SJSA1 (cell line): ENCODE measurements at regions not wholly inside any gene's neighbourhood (a gene's known extent, or its start where the extent isn't known, plus 50 kb on each side); places are given as distances from the start of the nearest gene placed in this dataset.

ENCODE experiments used
- DNase-seq, 2 experiments: peaks; one replicate each; pipeline ENCODE4 v3.0.0-alpha.2; 2015 to 2020; ENCODE audit warnings: low spot score in 2 of 2, low read depth in 1 of 2
- H3K27ac ChIP-seq: fragments of 250-450 bp; sonication (Bioruptor Pico); 2 replicates; pipeline ENCODE4 v1.5.1; 2020; ENCODE audit warnings: mild to moderate bottlenecking, moderate library complexity
- H3K27me3 ChIP-seq: fragments of 250-450 bp; sonication (Bioruptor Pico); replicated peaks from 2 replicates; pipeline ENCODE4 v1.5.1; 2020; ENCODE audit warnings: mild to moderate bottlenecking, moderate library complexity
- H3K36me3 ChIP-seq: fragments of 250-450 bp; sonication (Bioruptor Pico); 2 replicates; pipeline ENCODE4 v1.5.1; 2020; ENCODE audit warnings: mild to moderate bottlenecking
- H3K4me1 ChIP-seq: fragments of 250-450 bp; sonication (Bioruptor Pico); replicated peaks from 2 replicates; pipeline ENCODE4 v1.6.1; 2021; ENCODE audit warnings: mild to moderate bottlenecking
- H3K4me3 ChIP-seq: fragments of 250-450 bp; sonication (Bioruptor Pico); 2 replicates; pipeline ENCODE4 v1.5.1; 2020; ENCODE audit warnings: mild to moderate bottlenecking
- H3K9me3 ChIP-seq: fragments of 250-450 bp; sonication (Bioruptor Pico); replicated peaks from 2 replicates; pipeline ENCODE4 v1.5.1; 2020; ENCODE audit warnings: mild to moderate bottlenecking

- H3K27me3 ChIP-seq = no peaks in the 10 kb centered on the region
- no peaks in the 10 kb centered on the region for H3K4me1 ChIP-seq
- no peaks in the 10 kb centered on the region for H3K36me3 ChIP-seq
- H3K4me3 ChIP-seq = no peak overlapping the region
- DNase-seq = no peak
- H3K27ac ChIP-seq = no peak overlapping the region
- no peaks in the 10 kb centered on the region; the same call in 1 of the 2 replicates for H3K9me3 ChIP-seq
Measured at GRCh38 chr1:163523375-163524029, 201.7 kb downstream of the NUF2 start.

- no peaks in the 10 kb centered on the region for H3K36me3 ChIP-seq
- DNase-seq = no peak
- H3K4me1 ChIP-seq = no peaks in the 10 kb centered on the region
- H3K4me3 ChIP-seq = no peak overlapping the region
- H3K27me3 ChIP-seq = no peaks in the 10 kb centered on the region
- H3K27ac ChIP-seq = no peak overlapping the region
- no peaks in the 10 kb centered on the region for H3K9me3 ChIP-seq
Measured at GRCh38 chr1:163528710-163529348, 207.1 kb downstream of the NUF2 start.

GRCh38 chr1:163531345-163531744 lies 209.6 kb downstream of the NUF2 start:
- H3K27me3 ChIP-seq = no peaks in the 10 kb centered on the region
- DNase-seq = no peak
- H3K4me1 ChIP-seq = no peaks in the 10 kb centered on the region
- H3K4me3 ChIP-seq = no peak overlapping the region
- H3K27ac ChIP-seq = no peak overlapping the region
- H3K36me3 ChIP-seq = no peaks in the 10 kb centered on the region
- no peaks in the 10 kb centered on the region for H3K9me3 ChIP-seq

GRCh38 chr1:163535401-163535800 lies 213.6 kb downstream of the NUF2 start:
- H3K4me3 ChIP-seq = no peak overlapping the region
- no peaks in the 10 kb centered on the region for H3K4me1 ChIP-seq
- H3K9me3 ChIP-seq = no peaks in the 10 kb centered on the region
- no peak overlapping the region for H3K27ac ChIP-seq
- DNase-seq = no peak
- H3K36me3 ChIP-seq = no peaks in the 10 kb centered on the region
- H3K27me3 ChIP-seq = peaks cover 4% of the 10 kb centered on the region; the same call in 1 of the 2 replicates

- no peak overlapping the region for H3K4me3 ChIP-seq
- no peaks in the 10 kb centered on the region for H3K4me1 ChIP-seq
- H3K36me3 ChIP-seq = no peaks in the 10 kb centered on the region
- no peak for DNase-seq
- no peak overlapping the region for H3K27ac ChIP-seq
- no peaks in the 10 kb centered on the region for H3K9me3 ChIP-seq
- H3K27me3 ChIP-seq = peaks cover 4% of the 10 kb centered on the region; the same call in 1 of the 2 replicates
Measured at GRCh38 chr1:163535807-163536206, 214.1 kb downstream of the NUF2 start.

GRCh38 chr1:163537809-163538208 lies 216.1 kb downstream of the NUF2 start:
- peaks cover 4% of the 10 kb centered on the region; the same call in 1 of the 2 replicates for H3K27me3 ChIP-seq
- no peaks in the 10 kb centered on the region for H3K36me3 ChIP-seq
- H3K27ac ChIP-seq = no peak overlapping the region
- H3K9me3 ChIP-seq = no peaks in the 10 kb centered on the region
- DNase-seq = no peak
- H3K4me1 ChIP-seq = no peaks in the 10 kb centered on the region
- no peak overlapping the region for H3K4me3 ChIP-seq

- Histone ChIP-seq H3K4me1 (no peaks in the 10 kb centered on the region), H3K27ac (no peak overlapping the region), H3K4me3 (no peak overlapping the region), H3K36me3 (no peaks in the 10 kb centered on the region), H3K27me3 (peaks cover 4% of the 10 kb centered on the region; the same call in 1 of the 2 replicates), H3K9me3 (no peaks in the 10 kb centered on the region)
- no peak for DNase-seq
Measured at GRCh38 chr1:163538667-163539066, 216.9 kb downstream of the NUF2 start.

GRCh38 chr1:163540727-163541126 lies 219.0 kb downstream of the NUF2 start:
- no peaks in the 10 kb centered on the region for H3K36me3 ChIP-seq
- H3K4me1 ChIP-seq = no peaks in the 10 kb centered on the region
- no peak overlapping the region for H3K4me3 ChIP-seq
- H3K27me3 ChIP-seq = peaks cover 4% of the 10 kb centered on the region; the same call in 1 of the 2 replicates
- DNase-seq = no peak
- no peak overlapping the region for H3K27ac ChIP-seq
- H3K9me3 ChIP-seq = no peaks in the 10 kb centered on the region

GRCh38 chr1:163544441-163544840 lies 222.7 kb downstream of the NUF2 start:
- Histone ChIP-seq H3K4me3 (no peak overlapping the region), H3K27me3 (no peaks in the 10 kb centered on the region), H3K4me1 (no peaks in the 10 kb centered on the region), H3K9me3 (no peaks in the 10 kb centered on the region), H3K27ac (no peak overlapping the region), H3K36me3 (no peaks in the 10 kb centered on the region)
- no peak for DNase-seq

- H3K9me3 ChIP-seq = no peaks in the 10 kb centered on the region
- no peaks in the 10 kb centered on the region for H3K36me3 ChIP-seq
- no peaks in the 10 kb centered on the region for H3K4me1 ChIP-seq
- no peaks in the 10 kb centered on the region for H3K27me3 ChIP-seq
- no peak overlapping the region for H3K4me3 ChIP-seq
- H3K27ac ChIP-seq = no peak overlapping the region
- no peak for DNase-seq
Measured at GRCh38 chr1:163558162-163558561, 236.4 kb downstream of the NUF2 start.

- Histone ChIP-seq H3K27me3 (no peaks in the 10 kb centered on the region), H3K9me3 (no peaks in the 10 kb centered on the region), H3K36me3 (no peaks in the 10 kb centered on the region), H3K4me1 (no peaks in the 10 kb centered on the region), H3K27ac (no peak overlapping the region), H3K4me3 (no peak overlapping the region)
- DNase-seq = no peak
Measured at GRCh38 chr1:163561580-163562295, 240.0 kb downstream of the NUF2 start.

- H3K4me3 ChIP-seq = no peak overlapping the region
- no peak overlapping the region for H3K27ac ChIP-seq
- H3K27me3 ChIP-seq = no peaks in the 10 kb centered on the region
- no peaks in the 10 kb centered on the region for H3K9me3 ChIP-seq
- H3K36me3 ChIP-seq = no peaks in the 10 kb centered on the region
- DNase-seq = no peak
- no peaks in the 10 kb centered on the region for H3K4me1 ChIP-seq
Measured at GRCh38 chr1:163562355-163562754, 240.6 kb downstream of the NUF2 start.

GRCh38 chr1:163565166-163565565 lies 243.4 kb downstream of the NUF2 start:
- no peak overlapping the region for H3K4me3 ChIP-seq
- no peaks in the 10 kb centered on the region for H3K9me3 ChIP-seq
- H3K36me3 ChIP-seq = no peaks in the 10 kb centered on the region
- DNase-seq = no peak
- H3K27ac ChIP-seq = no peak overlapping the region
- no peaks in the 10 kb centered on the region for H3K27me3 ChIP-seq
- no peaks in the 10 kb centered on the region for H3K4me1 ChIP-seq

GRCh38 chr1:163570071-163570470 lies 248.3 kb downstream of the NUF2 start:
- DNase-seq = no peak
- Histone ChIP-seq H3K4me1 (no peaks in the 10 kb centered on the region), H3K4me3 (no peak overlapping the region), H3K27me3 (no peaks in the 10 kb centered on the region), H3K9me3 (no peaks in the 10 kb centered on the region), H3K36me3 (no peaks in the 10 kb centered on the region), H3K27ac (no peak overlapping the region)
